Type B pancreatic cell (in vitro differentiated cells): ENCODE measurements at regions not wholly inside any gene's neighbourhood (a gene's known extent, or its start where the extent isn't known, plus 50 kb on each side); places are given as distances from the start of the nearest gene placed in this dataset.

ENCODE experiments used
- DNase-seq: peaks from one replicate; pipeline ENCODE4 v3.0.0; 2021; ENCODE audit warnings: mixed read lengths; ENCODE audit not compliant: unreplicated experiment; ENCODE audit errors: extremely low spot score
- H3K27ac Mint-ChIP-seq: 2 replicates; pipeline ENCODE4 v1.8.0; 2021; ENCODE audit warnings: mild to moderate bottlenecking, mixed read lengths
- H3K27me3 Mint-ChIP-seq: 2 replicates; pipeline ENCODE4 v1.8.0; 2021; ENCODE audit warnings: mixed read lengths
- H3K36me3 Mint-ChIP-seq: 2 replicates; pipeline ENCODE4 v1.8.0; 2021; ENCODE audit warnings: mixed read lengths
- H3K4me1 Mint-ChIP-seq: one replicate; pipeline ENCODE4 v1.8.0; 2021; ENCODE audit warnings: mixed read lengths; ENCODE audit not compliant: unreplicated experiment
- H3K4me3 Mint-ChIP-seq: 2 replicates; pipeline ENCODE4 v1.8.0; 2021; ENCODE audit warnings: mild to moderate bottlenecking, mixed read lengths
- H3K9me3 Mint-ChIP-seq: 2 replicates; pipeline ENCODE4 v1.8.0; 2021; ENCODE audit warnings: mixed read lengths
- TF ChIP-seq, protein P1 (sequence below): fragments of 200-600 bp; sonication (generic); conservative IDR thresholded peaks from 2 replicates; pipeline ENCODE4 v1.5.0; 2021; ENCODE audit warnings: antibody characterized with exemption, mild to moderate bottlenecking

DNA sequence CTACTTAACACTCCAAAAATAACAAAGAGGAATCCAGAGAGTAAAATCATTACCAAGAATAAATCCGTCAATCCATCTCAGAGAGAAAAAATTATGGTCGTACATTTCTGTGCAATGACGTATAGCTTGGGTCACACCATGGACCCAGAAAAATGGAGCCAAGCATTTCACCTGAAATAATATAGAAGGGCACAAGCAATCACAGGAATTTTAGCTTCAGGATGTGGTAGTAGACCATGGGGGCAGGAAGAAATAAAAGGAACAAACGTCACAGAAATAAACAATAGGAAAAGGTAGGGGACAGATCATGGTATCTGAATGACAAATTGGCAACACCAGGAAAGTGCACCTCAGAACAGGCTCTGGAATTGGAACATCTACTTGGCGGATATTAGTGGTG is 231.0 kb downstream of the PLK2 start:
- Mint-ChIP-seq H3K4me1 (no peaks in the 10 kb centered on the region), H3K27me3 (no peaks in the 10 kb centered on the region), H3K27ac (no peak overlapping the region), H3K9me3 (no peaks in the 10 kb centered on the region), H3K4me3 (no peak overlapping the region), H3K36me3 (no peaks in the 10 kb centered on the region)
- DNase-seq, result no peak
- TF ChIP-seq, protein P1, sequence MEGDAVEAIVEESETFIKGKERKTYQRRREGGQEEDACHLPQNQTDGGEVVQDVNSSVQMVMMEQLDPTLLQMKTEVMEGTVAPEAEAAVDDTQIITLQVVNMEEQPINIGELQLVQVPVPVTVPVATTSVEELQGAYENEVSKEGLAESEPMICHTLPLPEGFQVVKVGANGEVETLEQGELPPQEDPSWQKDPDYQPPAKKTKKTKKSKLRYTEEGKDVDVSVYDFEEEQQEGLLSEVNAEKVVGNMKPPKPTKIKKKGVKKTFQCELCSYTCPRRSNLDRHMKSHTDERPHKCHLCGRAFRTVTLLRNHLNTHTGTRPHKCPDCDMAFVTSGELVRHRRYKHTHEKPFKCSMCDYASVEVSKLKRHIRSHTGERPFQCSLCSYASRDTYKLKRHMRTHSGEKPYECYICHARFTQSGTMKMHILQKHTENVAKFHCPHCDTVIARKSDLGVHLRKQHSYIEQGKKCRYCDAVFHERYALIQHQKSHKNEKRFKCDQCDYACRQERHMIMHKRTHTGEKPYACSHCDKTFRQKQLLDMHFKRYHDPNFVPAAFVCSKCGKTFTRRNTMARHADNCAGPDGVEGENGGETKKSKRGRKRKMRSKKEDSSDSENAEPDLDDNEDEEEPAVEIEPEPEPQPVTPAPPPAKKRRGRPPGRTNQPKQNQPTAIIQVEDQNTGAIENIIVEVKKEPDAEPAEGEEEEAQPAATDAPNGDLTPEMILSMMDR, result no peak

DNA sequence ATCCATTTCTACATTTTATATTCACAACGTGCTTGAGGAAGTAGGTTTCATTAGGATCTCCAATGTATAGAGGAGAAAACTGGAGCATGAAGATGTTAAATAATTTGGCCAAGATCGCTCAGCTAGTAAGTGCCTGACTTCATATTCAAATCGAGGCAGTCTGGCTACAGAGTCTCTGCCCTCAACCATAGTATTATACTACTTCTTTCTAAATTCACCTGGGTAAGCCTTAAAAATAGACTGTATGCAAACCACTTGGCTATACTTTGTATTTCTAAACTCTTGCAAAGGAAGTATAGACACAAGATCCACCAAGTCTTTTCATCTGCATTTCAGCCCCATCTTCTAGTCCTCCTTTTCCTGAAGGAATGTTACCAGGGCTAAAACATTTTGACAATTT is 232.0 kb downstream of the PLK2 start:
- Mint-ChIP-seq H3K4me3 (no peak overlapping the region), H3K27ac (no peak overlapping the region), H3K9me3 (no peaks in the 10 kb centered on the region), H3K36me3 (no peaks in the 10 kb centered on the region), H3K4me1 (no peaks in the 10 kb centered on the region), H3K27me3 (no peaks in the 10 kb centered on the region)
- DNase-seq, result no peak
- TF ChIP-seq, protein P1, result no peak

DNA sequence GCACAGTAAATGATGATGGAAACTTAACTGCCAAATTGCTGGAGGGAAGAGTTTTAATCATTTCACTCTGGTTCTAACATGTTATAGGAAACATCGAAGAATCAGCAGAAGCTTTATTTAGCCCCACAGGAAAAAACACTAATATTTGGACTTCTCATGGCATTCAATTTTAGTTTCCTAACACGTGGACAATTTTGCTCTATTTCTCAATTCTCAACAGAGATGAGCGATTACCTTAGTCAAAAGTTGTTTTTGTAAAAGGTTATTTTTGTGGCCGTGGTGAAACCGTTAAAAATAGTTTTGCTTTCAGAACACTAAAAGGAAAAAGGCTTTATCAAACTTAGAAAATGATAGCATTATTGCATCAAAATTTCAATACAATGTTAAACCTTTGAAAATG is 235.2 kb downstream of the PLK2 start:
- Mint-ChIP-seq H3K4me3 (no peak overlapping the region), H3K9me3 (no peaks in the 10 kb centered on the region), H3K27me3 (no peaks in the 10 kb centered on the region), H3K36me3 (no peaks in the 10 kb centered on the region), H3K27ac (no peak overlapping the region), H3K4me1 (no peaks in the 10 kb centered on the region)
- no peak for DNase-seq
- TF ChIP-seq, protein P1, result no peak

DNA sequence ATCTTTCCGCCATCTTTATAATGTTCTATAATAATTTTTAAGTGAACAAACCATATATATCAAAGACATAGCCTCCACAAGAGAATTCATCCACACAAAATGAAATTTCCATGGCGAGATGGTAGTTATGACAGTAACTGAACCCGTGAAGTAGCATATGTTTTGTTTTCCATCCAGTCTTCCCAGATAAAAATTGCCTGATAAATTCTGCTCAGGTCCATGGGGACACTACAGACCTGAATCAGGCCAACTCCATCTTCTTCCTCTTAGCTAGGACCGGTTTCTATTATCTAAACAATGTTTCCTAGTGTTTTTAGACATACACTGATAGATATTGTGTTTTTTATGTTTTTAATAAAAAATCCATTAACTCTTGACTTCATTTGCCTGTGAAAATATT is 235.7 kb downstream of the PLK2 start:
- Mint-ChIP-seq H3K27me3 (no peaks in the 10 kb centered on the region), H3K27ac (no peak overlapping the region), H3K36me3 (no peaks in the 10 kb centered on the region), H3K9me3 (no peaks in the 10 kb centered on the region), H3K4me1 (no peaks in the 10 kb centered on the region), H3K4me3 (no peak overlapping the region)
- TF ChIP-seq, protein P1, result no peak
- no peak for DNase-seq

DNA sequence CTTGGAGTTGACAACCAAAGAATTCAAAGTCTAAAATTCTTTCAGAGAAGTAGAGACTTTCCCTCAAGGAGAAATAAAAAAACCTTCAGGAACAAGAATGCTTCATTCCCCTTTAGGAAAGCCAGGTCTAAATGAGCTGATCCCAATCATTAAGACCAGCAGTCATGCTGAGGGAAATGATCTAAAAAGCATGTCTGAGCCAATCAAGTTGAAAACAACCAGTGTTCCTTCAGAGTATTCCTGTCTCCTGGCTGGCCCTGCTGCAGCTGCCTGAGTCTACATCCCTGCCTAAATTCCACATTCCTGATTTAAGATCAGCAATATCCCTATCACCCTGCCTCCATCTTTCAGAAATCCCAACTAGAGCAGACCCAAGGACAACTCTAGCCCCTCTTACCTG is 244.5 kb downstream of the PLK2 start:
- no peak for DNase-seq
- Mint-ChIP-seq H3K36me3 (no peaks in the 10 kb centered on the region), H3K4me3 (no peak overlapping the region), H3K27ac (no peak overlapping the region), H3K4me1 (no peaks in the 10 kb centered on the region), H3K27me3 (no peaks in the 10 kb centered on the region), H3K9me3 (no peaks in the 10 kb centered on the region)
- TF ChIP-seq, protein P1, result no peak

DNA sequence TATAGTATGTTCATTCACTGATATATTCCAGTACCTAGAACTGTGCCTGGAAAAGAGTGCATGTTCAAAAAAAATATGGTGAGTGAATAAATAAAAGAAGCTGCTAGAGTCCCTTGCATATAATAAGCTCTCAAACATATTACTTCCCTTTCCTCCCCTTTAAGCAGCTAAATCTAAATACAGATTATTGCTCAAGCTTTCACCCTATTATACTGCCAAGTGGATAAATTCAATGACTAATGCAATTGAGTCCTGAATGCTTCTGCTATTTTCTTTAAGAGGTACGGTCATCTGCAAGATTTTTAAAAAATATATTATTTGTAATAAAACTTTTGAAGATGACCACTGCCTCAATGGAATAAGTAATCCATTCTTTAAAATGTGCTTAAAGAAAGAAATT is 248.4 kb downstream of the PLK2 start:
- no peaks in the 10 kb centered on the region for H3K9me3 Mint-ChIP-seq
- H3K27ac Mint-ChIP-seq, result no peak overlapping the region
- H3K4me1 Mint-ChIP-seq, result peaks cover 5% of the 10 kb centered on the region
- no peaks in the 10 kb centered on the region for H3K27me3 Mint-ChIP-seq
- no peak for DNase-seq
- no peak overlapping the region for H3K4me3 Mint-ChIP-seq
- H3K36me3 Mint-ChIP-seq, result no peaks in the 10 kb centered on the region
- TF ChIP-seq, protein P1, result no peak
